ENCODE measurements at regions not wholly inside any gene's neighbourhood (a gene's known extent, or its start where the extent isn't known, plus 50 kb on each side); places are given as distances from the start of the nearest gene placed in this dataset.

DNA sequence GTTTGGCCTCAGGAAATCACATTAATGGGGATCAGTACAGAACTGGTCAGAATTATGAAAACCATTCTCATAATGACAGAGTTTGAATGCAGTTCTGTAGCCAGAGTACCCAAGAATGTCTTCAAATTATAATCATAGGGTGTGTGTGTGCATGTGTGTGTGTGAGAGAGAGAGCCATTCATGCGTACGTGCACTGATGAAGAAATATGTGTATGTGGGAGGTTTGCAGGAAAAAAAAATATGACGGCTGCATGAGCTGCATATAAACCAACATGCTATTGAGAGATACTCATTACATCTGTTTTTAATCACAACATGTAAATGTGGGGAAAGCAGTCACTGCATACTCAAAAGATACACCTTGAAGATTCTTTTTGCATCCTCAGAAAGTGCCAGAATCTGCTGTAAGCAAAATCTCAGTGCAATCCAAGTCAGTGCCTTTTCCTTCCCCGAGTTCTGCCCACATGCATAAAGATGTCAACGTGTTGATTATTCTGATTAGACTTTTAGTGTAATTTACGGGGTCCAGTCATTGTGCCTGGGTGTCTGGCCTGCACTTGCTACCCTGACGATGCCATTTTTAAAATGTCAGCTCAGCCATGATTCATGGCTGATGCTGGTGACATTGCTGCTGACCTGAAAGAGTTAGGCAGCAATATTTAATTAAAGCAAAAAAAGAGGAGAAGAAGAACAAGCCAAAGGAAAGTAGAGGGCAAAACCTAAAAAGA is 378.7 kb upstream of the ZFHX3 start:
- CTCF ChIA-PET, result no interaction called here
- Histone ChIP-seq H2BK15ac (ENCODE audit: low read depth, low read length) (no peak overlapping the region), H3K14ac (replicated peaks; ENCODE audit: low read depth, low read length) (no peak overlapping the region), H3K27me3 (ENCODE audit: control insufficient read depth, insufficient read depth, low read length) (no peaks in the 10 kb centered on the region), H2AK9ac (replicated peaks; ENCODE audit: low read depth, low read length, poor library complexity) (no peak overlapping the region), H3K4me2 (ENCODE audit: low read depth, low read length) (no peak overlapping the region), H3K18ac (ENCODE audit: low read depth, low read length) (no peak overlapping the region), H3K4ac (ENCODE audit: low read depth, low read length) (no peak overlapping the region), H2BK5ac (ENCODE audit: low read depth, low read length, poor library complexity, severe bottlenecking) (no peak overlapping the region), H2BK120ac (ENCODE audit: low read depth, low read length) (no peak overlapping the region), H3K27ac (ENCODE audit: insufficient read depth, low read length) (no peak overlapping the region), H3K56ac (ENCODE audit: extremely low read depth, insufficient read depth, low read length) (no peak overlapping the region), H3K9me1 (ENCODE audit: insufficient read depth, low read length) (no peaks in the 10 kb centered on the region), H2AFZ (replicated peaks; ENCODE audit: low read length, poor library complexity) (no peak overlapping the region), H4K5ac (ENCODE audit: low read depth, low read length) (no peak overlapping the region), H3K4me1 (ENCODE audit: control insufficient read depth, insufficient read depth, low read length) (no peaks in the 10 kb centered on the region), H2BK20ac (ENCODE audit: low read depth, low read length) (no peak overlapping the region), H4K8ac (ENCODE audit: low read depth in 2 of 2, low read length in 2 of 2) (no peak overlapping the region), H3K4me3 (ENCODE audit: insufficient read depth, low read depth, low read length) (no peak overlapping the region), H4K20me1 (ENCODE audit: insufficient read depth, low read length) (no peaks in the 10 kb centered on the region), H3K9ac (ENCODE audit: low read depth, low read length) (no peak overlapping the region), H3K36me3 (ENCODE audit: control insufficient read depth, insufficient read depth, low read length) (no peaks in the 10 kb centered on the region), H3K23ac (ENCODE audit: low read depth, low read length) (no peak overlapping the region), H3K9me3 (ENCODE audit: control insufficient read depth, insufficient read depth, low read length) (peaks cover 4% of the 10 kb centered on the region; the same call in 1 of the 2 replicates), H3K79me1 (ENCODE audit: low read depth in 1 of 2, low read length in 2 of 2) (no peaks in the 10 kb centered on the region), H2AK5ac (ENCODE audit: low read depth, low read length) (no peak overlapping the region), H4K91ac (ENCODE audit: insufficient read depth, low read depth, low read length) (no peak overlapping the region)
- BruUV-seq (replicated peaks), result no TSS peak
- no peak for ATAC-seq (ENCODE audit: low read depth)
- DNase-seq, result no peak
- POLR2A ChIA-PET (ENCODE audit: unreplicated experiment), result no interaction called here
- no peak for TF ChIP-seq RFX5 (IDR thresholded peaks at IDR 0.05; ENCODE audit: low read depth, low read length)
- TF ChIP-seq SMC3 (IDR thresholded peaks at IDR 0.05; ENCODE audit: low read depth, low read length), result no peak
- no peak for TF ChIP-seq NFE2L2 (IDR thresholded peaks at IDR 0.05; ENCODE audit: low read depth, low read length)
- TF ChIP-seq RAD21 (IDR thresholded peaks at IDR 0.05; ENCODE audit: low read length), result no peak
- TF ChIP-seq BHLHE40 (IDR thresholded peaks at IDR 0.05; ENCODE audit: low read depth, low read length), result no peak
- TF ChIP-seq, protein P1, sequence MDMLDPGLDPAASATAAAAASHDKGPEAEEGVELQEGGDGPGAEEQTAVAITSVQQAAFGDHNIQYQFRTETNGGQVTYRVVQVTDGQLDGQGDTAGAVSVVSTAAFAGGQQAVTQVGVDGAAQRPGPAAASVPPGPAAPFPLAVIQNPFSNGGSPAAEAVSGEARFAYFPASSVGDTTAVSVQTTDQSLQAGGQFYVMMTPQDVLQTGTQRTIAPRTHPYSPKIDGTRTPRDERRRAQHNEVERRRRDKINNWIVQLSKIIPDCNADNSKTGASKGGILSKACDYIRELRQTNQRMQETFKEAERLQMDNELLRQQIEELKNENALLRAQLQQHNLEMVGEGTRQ (IDR thresholded peaks at IDR 0.05; ENCODE audit: low read depth, low read length), result no peak
- no peak for TF ChIP-seq POLR2A (IDR thresholded peaks at IDR 0.05; ENCODE audit: low read depth, low read length)
- no peak for TF ChIP-seq RCOR1 (IDR thresholded peaks at IDR 0.05; ENCODE audit: insufficient replicate concordance, low read length)
- dilution Hi-C loops (cut with HindIII; ENCODE audit: low sequenced_read_pairs, unreplicated experiment), result no loop called here
- intact Hi-C loops (cut with micrococcal nuclease), result no loop called here
- WGBS, 2 experiments (ENCODE audit: extremely low coverage in 2 of 2, insufficient read length in 1 of 2), result no CpG with 5 or more reads among the region's 7 CpGs
- in situ Hi-C loops (cut with MboI; ENCODE audit: low sequenced_read_pairs), result no loop called here
